GM18508 (cell line): ENCODE measurements at regions not wholly inside any gene's neighbourhood (a gene's known extent, or its start where the extent isn't known, plus 50 kb on each side); places are given as distances from the start of the nearest gene placed in this dataset.

Experiments used
- ATAC-seq: cut with Tn5 transposase; IDR thresholded peaks from one replicate; pipeline ENCODE4 v1.9.1; 2021; ENCODE audit warnings: moderate number of reproducible peaks; ENCODE audit not compliant: insufficient read depth, unreplicated experiment

DNA sequence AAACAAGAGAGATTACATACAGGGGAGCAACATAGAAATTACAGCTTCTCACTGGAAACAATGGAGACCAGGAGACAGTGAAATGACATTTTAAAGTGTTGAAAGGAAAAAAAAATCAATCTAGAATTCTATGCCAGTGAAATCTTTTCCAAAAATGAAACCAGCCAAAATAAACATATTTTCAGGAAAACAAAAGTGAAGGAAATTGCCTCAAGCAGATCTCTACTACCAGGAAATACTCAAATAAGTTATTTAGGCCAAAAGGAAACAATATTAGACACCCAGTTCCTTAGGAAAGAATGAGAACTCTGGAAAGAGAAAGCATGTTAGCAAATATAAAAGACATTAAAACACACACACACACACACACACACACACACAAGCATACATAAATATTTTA is 339.9 kb upstream of the NCKAP5 start:
- ATAC-seq = no peak

DNA sequence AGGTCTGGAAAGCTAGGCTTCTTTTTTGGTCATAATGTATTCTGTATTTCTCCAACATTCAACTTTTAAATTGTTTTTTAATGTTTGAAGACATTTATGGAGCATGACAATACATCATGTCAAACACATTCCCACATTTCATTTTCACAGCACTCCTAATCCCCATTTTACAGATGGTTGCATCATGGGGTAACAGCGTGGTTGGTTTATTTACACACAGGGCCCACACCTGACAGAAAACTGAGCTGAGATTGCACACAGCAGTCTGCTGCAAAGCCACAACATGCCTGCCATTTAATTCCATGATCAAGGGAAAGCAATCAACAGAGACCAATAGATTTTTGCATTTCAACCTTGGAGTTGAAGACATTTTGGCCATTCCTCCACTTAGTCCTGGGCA is 335.7 kb upstream of the MGAT5 start:
- ATAC-seq = no peak

DNA sequence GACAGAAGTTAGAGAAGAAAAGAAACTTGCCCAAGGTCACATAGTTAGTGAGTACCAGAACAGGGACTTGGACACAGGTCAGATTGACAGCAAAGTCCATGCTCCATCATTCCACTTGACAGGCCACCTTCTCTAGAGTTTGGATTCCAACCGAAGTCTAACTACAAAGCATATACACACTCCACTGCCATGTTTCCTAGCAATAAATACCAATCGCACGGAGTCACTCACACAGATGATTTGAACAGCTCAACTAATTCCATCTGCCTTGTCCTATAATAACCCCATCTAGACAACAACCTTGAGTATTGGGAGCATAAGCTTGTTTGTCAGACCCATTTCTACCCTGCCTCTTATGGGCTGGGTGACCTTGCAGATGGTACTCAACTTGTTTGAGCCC is 334.6 kb upstream of the MGAT5 start:
- ATAC-seq = no peak

DNA sequence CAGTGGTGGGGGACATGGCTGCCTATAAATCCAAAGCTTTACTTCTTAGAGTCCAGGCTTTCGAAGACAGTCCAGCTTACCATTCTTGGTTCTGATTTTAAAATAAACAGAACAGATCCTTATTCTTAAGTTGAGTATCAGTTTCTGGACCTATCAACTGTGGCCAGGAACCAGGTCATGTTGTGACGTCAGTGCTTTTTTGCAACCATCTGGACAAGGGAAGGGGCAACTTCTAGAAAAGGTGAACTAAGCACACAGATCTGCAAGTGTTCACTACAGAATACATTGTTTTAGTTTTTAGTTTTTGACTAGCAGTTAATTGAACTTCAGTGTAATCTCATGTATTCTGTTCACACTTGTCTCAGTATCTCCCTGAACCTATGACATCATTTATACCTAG is 326.0 kb upstream of the MGAT5 start:
- ATAC-seq = no peak

DNA sequence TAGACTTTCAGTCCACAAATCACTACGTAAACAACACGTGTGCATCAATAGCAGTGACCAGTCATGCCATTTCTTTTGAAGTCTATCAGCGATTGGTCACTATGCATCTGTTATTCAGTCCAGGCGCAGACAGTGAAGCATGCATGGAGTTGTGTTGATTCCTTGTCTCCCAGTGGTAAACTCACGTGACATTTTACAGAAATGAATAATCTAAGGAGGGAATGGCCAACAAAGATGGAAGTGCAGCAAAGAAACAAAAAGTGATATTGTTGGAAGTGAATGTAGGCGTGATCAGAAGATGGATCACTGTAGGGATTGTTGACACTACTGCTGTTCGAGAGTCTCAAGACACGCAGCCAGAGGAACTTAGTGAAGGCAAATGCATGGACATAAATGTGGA is 317.8 kb upstream of the MGAT5 start:
- no peak for ATAC-seq

DNA sequence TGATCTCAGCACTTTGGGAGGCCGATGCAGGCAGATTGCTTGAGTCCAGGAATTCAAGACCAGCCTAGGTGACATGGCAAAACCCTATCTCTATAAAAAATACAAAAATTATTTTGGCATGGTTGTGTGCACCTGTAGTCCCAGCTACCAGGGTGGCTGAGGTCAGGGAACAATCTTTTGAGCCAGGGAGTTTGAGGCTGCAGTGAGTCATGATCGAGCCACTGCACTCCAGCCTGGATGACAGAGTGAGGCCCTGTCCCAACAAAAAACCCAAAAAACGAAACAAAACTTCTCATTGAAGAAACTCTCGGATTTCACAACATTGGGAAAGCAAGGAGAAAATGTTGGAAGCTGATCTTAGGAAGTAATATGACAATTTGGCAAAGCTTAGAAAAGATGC is 317.3 kb upstream of the MGAT5 start:
- no peak for ATAC-seq

DNA sequence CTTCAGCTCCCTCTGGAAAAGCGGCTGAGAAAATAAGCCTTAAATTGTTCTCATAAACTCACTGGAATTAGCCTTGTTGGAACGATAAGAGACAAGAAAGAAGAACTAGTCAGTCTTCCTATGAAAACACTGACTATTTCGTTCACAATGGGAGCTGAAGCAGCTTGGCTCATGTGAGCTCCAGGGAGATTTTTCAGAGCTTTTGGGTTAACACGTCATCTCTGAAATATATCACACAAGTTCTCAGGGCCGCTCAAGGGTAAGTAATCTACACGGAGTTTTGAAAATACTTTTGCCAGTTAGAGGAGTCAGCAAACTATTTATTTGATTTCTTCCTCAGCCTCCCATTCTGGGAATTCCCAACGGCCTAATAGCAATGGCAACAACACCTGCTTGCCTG is 316.2 kb upstream of the MGAT5 start:
- ATAC-seq = no peak

DNA sequence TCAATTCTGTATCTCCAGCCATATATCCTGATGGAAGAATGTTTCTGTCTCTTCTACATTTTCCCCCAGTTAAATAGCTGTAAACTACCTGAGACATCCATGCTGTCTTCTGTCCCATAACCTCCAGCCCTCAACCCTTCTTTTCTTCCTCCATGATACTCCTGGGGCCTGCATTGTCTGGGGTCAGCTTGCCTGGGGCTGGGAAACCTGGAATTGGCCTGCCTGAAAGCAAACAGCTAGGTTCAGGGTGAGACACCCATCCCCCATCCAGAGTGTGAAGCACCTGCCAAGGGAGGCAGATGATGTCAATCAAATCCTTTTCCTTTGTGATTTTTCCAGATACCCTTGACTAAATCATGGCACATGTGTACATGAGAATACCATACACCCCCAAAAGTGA is 313.7 kb upstream of the MGAT5 start:
- ATAC-seq = no peak

DNA sequence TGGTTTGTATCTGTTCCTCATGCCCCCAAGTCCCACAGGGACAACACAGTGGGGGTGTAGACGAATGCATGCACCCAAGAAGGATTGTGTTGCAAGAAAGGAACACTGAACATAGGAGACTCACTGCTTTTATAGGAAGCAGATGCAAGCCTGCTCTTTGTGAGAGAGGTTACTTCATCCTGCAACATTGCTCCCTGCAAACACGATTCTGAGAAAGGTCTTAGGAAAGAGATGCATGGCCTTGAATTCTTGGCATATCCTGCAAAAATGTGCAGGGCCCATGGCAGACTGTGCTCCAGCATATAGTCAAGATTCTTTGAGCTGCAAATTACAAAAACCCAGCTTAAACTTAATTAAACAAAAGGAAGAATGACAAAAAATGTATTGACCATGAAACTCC is 312.2 kb upstream of the MGAT5 start:
- ATAC-seq = no peak

DNA sequence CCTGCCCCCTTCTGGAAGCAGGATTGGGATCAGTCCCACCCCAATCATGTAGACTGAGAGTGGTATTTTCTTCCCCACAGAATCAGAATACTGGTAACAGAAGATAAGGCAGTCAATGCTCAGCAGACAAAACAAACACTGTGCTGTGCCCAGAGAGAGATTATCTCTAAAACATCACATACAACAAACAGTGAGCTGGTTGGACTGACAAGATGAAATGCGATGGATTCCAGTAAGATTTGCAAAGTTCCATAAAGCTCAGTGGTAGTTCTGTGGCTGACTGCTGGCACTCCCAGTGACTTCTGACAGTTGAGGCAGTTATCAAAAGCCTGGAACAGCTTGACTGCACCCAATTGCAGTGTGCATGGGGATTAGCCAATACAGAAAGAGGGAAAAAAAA is 311.5 kb upstream of the MGAT5 start:
- ATAC-seq = no peak

DNA sequence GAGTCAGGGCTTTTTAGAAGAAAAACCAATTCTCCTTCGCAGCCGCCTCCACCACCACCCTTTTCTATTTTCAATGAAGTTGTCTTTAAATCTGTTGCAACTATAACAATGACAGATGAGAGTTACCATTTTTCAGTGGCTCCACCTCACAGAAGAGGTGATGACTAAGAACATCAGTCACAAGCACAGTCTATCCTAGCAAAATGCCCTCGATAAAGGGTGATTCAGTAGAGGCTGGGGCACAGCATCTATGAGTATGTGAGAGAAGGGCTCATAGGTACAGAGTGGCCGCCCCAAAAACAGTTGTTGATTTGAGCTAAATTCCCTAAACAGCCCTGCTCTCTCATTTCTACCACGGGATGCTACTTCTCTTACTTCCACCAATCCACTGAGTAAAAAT is 310.8 kb upstream of the MGAT5 start:
- ATAC-seq = no peak

DNA sequence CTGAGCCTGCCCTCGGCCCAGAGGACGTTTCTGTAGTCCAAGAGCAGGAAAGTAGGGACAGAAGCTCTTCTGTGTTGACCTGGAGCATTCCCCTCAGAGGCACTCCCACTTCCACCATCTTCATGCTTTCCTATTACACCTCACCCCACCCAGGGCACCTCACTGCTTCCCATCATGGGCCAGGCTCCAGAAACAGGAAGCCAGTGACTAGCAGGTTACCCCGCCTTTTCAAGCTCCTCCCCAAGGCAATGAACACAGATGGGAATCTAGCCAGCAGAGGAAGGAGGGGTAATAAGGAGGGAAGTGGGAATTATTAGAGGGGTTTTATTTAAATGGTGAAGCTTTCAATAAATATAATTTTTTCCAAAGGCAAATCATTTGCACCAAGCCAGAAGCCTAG is 308.8 kb upstream of the MGAT5 start:
- no peak for ATAC-seq

DNA sequence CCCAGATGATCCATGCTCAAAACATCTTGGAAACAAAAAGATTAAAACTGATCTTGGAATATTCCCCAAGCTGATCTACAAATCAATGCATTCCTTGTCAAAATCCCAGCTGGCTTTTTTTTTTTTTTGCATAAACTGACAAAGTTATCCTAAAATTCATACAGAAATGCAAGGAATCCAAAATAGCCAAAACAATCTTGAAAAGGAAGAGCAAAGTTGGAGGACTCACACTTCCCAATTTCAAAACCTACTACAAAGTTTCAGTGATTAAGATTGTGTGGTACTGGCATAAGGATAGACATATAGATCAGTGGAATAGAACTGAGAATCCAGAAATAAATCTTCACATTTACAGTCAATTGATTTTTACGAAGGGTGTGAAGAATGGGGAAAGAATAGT is 306.8 kb upstream of the MGAT5 start:
- no peak for ATAC-seq

DNA sequence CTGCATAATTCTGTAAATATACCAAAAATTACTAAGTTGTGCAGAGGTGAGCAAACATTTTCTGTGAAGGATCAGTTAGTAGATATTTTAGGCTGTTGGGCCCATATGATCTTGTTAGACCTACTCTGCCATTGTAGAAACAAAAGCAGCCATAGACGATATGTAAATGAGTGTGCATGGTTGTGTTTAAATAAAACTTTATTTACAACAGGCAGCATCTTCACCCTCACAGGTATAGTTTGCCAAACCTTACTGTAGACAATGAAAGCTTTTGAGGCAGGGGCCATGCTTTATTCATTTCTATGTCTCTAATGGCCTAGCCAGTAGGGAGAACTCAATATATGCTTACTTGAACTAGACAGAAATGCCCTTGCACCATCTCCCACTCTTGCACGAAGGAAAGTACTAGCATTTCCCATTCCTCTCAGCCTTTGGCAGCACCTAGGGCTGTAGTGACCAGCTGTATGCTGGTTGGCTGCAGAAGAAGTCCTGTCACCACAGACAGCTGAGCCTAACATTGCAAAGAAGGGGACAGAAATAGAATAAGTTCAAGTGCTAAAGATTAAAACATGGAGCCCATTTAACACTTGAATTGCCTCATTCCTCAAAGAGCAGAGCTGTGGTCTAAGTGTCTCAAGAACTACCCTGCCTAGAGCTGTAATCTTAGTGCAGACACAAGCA is 305.1 kb upstream of the MGAT5 start:
- no peak for ATAC-seq

DNA sequence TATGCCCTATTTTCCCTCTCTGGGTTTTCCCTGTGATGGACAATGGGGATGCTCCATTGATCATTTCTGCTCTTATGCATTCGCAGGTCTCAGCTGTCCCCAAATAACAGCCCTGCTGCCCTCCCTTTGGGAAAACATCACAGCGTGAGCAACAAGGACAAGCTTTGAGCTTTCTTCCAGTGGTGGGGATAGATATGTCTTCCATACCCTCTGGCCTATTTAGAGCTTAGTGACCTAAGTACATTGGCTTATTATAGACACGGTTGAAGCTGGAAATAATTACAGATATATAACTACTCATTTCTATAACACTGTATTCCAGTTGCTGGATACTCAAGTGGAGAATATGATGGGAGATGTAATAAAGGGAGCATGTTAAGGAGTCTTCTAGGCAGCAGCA is 304.3 kb upstream of the MGAT5 start:
- no peak for ATAC-seq

DNA sequence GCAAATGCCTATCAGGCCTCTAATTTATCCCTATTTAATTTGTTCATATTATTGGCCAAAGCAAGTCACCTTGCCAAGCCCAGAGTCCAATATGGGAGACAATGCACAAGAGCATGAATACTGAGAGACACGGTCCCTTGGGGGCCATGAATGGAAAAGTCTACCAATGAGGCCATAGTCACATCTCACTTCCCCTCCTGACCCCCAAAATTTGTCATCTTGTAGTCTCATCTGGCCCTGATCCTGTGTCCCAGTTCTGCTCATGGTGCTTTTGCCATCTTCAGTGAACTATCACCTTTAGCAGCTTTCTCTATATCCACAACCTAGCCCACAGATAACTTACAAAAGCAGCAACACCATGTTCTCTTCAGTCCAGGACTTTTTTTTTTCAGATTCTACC is 302.7 kb upstream of the MGAT5 start:
- ATAC-seq = no peak

DNA sequence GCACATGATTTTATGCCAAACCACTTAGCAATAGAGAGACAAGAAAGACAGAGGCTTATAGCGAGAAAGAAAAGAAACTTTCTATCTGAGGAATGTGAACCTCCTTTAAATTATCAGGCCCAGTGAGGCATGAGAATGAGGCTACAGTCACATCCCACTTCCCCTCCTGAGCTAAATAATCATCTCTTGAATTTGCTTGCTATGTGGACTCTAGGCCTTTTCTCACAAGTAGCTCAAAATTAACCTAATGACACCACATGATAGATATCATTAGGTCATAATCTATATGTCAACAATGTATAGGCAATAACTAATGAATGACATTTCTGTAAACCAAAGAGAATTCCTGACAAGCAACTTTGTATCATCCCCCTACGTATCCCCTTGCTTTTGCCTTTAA is 301.5 kb upstream of the MGAT5 start:
- no peak for ATAC-seq

DNA sequence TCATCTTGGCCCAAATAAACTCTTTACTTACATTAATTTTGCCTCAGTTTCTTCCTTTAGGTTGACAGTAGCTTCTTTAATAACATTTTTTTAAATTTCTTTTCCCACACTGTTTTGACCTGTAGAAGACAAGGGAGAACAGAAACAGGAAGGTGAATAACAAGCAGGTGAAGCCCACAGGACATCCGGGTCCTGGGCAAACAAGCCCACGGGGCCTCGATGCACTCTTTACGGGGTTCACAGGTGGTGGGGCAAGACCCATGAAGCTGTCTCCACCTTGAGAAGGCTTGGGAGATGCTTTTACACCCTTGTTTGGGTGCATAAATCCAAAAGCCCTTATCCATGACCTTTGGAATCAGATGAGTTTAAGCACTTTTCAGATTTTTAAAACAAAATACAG is 301.0 kb upstream of the MGAT5 start:
- no peak for ATAC-seq

DNA sequence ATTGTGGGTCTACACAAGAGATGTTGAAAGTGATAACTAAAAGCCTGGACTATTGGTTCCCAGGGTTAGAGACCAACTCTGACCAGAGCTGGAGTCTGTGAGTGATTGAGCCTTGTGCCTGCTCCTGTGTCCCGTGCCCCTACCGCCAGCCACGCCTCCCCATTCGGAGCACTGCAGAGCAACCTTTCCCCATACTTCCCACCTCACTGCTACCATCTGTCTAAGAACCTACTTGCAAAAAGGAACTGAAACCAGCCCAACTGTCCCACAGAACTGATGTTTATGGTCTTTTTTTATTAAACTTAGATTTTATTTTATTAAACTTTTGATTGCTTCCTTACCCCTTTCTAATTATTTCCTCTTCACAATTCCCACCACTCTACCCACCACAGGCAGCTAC is 300.3 kb upstream of the MGAT5 start:
- ATAC-seq = no peak

DNA sequence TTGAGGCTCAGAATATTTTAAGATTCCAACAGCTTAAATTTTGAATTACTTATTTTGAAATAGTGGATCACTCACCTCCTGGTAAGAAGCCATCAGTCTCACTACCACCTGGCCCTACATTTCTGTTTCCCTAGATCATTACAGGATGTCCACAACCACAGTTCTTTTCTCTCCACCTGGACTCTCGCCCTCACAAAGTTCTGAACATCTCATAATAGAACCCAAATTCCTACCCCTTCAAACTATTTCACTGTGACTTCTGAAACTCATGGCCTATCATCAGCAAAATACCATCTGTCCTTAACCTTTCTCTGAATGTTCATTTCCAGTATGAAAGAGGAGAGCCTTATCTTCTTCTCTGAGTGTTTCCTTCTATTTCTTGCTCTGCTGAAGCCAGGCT is 299.2 kb upstream of the MGAT5 start:
- ATAC-seq = no peak

DNA sequence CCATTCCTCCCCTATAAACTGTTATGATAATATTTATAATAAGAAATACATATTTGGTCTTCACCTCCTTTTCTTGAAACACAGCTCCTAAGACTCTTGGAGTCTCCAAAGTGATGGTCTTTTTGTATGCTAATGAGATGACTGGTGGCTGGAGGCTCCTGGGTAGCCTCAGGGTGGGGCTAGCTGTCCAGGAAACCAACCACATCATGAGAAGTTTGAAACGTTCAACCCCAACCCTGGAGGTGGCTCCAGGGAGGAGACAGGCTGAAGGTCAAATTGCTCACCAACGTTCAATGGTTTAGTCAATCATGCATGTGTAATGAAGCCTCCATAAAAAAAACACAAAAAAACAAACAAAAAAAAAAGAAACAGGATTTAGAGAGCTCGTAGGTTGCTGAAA is 298.7 kb upstream of the MGAT5 start:
- no peak for ATAC-seq

DNA sequence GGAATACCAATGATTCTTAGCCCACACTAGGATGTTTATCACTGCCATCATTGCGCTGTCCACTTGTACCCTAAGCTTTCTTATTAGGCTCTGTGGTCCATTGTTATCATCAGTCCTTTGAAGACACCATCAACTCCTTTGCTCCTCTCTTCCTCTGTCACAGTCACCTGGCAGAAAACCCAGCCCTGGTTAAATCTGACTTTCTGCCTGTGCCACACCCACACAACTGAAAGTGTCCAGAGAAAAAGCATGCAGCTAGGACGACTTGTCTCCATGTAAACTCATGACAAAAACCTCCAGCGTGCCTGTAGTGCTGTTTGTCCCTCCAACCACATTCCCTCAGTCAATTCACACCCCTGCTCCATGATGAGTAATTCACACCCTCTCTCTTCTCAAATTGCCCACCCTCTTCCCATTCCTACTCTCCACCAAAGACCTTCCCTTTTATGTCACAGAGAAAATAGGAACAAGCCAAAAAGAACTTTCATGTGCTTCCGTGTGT is 297.4 kb upstream of the MGAT5 start:
- ATAC-seq = no peak
